ENCODE measurements at regions not wholly inside any gene's neighbourhood (a gene's known extent, or its start where the extent isn't known, plus 50 kb on each side); places are given as distances from the start of the nearest gene placed in this dataset.
"Not testable (repeated sequence)": the region's sequence is repeated elsewhere in the genome, so short reads cannot be mapped to it uniquely, and the experiment has no call there.

DNA sequence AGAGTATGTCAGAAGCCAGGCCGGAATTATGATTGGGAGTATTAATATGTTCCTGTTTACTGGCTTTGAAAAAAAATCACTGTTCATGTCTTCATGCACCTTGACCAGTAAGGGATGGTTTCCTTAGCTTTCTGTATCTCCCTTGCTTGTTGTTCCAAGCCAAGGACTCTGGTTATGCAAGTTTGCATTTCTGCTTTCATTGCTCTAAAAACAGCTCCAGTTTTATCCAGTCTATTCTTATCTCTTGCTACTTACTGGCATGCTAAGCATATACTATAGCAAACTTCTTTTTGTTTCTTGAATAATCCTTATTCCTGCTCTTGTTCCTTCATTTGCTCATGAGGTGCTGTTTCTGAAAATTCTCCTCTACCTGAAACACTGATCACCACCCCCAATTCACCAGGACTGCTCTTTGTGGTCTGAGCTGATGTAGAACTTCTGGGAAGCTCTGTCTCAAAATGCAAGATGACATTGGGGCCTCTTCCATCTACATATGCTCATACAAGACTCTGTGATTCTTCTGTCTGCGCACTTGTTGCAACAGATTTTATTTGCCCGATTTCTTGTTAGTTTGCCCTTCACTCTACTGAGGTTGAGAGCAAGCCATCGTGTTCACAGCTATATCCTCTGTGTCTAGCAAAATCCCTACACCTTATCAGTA is 173.0 kb downstream of the EBLN2 start:
- no peak for DNase-seq

DNA sequence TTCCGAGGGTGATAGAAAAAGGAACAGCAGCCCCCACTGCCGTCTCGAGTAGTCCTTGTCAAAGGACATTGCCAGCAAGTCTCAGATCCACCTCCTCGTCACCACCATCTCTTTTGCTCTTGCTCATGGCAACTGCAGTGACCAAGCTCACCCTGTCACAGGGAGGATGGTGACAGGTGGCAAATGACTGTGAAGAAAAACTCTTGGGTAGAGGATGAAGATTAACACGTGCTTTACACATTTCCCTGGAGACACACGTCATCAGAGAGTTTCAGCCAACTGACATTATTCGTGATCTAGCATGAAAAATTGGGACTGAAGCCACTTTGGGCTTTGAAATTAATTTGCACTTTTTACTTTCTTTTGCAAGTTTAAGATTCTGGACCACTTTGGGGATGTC is 174.3 kb downstream of the EBLN2 start:
- no peak for DNase-seq

DNA sequence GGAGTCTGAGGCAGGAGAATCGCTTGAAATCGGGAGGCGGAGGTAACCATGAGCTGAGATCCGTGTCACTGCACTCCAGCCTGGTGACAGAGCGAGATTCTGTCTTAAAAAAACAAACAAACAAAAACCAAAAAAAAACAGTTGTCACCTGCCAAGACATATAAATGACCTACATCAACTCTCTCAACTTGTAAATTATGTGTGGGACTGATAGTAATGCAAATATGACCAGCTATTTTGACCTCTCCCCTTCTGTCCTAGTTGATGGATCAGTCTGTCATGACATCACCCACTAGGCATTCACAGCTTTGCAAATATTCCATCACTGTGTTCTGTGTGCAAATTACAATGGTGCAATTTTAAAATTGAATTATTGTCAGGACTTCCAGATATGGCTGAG is 175.4 kb downstream of the EBLN2 start:
- no peak for DNase-seq

DNA sequence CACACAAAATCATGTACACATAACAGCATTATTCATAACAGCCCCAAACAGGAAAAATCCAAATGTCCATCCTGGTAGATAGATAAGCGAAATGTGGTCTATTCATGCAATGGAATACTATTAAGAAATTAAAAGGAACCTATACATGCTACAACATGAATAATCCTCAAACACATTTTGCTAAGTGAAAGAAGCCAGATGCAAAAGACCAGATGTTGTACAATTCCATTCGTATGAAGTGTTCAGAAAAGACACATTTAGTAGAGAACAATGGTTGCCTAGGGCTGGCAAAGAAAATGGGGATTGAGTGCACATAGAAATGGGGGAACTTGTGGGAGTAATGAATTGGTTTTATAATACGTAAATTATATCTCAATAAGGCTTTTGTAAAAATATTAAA is 182.3 kb downstream of the EBLN2 start:
- DNase-seq, result no peak

DNA sequence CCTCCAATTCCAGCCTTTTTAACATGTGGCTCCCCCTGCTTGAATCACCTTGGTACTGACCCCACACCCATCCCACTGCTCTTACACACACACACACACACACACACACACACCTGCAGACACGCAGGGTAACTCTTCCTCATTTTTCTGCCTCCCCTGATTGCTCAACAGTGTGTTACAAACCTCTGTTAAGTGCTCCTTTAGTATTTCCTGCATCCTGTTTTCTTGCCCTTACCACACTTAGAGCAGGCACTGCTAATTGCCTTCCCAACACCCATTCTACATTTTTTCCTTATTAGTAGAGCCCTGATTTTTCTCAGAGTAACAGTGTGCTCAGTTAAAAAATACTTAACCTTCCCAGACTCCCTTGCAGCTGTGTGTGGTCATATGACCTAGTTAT is 184.0 kb downstream of the EBLN2 start:
- no peak for DNase-seq

DNA sequence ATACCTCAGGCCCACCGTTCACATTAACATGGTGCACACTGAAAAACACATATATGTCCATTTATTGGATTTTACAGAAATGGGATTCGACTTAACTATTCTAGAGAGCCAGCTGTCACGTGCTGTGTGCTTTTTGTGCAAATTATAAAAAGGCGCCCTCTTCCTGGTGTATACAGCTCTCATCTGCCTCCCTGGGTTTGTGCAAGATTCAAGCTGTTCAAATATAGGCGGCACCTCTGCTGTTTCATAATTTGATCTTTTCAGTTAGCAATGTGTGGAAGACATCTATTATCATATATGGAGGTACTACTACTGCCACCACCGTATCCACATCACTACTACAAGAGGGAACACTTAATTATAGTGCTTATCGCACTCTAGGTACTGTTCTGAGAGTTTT is 187.6 kb downstream of the EBLN2 start:
- no peak for DNase-seq

DNA sequence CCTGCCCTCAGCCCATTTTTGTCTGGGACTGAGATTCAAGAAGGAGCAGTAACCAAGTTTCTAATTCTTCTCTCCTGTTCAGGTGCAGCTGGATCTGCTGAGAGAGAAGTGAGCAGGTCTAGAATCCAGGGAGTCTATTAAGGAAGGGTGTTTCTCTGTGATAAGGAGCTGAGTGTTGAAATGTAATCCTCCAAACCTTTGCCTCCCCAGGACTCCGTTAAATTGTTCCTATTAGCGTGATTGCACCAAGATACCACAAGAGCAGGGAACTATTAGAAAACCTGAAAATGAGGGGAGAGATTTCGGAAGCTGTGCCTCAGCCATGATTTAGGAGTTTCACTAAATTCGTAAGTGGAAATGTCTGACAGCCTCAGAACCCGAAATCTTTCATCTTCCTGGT is 192.6 kb downstream of the EBLN2 start:
- no peak for DNase-seq

DNA sequence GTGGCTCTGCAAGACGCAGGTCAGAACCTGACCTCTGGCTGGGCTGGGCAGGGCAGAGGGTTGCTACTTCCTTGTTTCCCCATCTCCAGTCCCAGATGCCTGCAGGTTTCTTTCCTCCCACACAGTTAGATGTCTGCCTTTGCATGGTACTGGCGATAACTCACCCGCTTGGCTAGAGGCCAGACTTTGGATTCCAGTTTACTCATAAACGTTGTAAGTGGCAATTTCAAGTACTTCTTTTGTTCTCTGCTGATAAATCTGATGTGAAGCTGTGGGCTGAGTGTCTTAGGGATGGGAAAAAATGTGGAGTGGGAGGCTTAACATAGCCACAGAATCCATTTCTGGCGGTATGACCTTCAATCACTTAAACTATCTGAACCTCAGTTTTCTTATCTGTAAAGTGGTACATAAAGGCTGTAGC is 194.2 kb downstream of the EBLN2 start:
- DNase-seq, result peak; percentile 50 to 77

DNA sequence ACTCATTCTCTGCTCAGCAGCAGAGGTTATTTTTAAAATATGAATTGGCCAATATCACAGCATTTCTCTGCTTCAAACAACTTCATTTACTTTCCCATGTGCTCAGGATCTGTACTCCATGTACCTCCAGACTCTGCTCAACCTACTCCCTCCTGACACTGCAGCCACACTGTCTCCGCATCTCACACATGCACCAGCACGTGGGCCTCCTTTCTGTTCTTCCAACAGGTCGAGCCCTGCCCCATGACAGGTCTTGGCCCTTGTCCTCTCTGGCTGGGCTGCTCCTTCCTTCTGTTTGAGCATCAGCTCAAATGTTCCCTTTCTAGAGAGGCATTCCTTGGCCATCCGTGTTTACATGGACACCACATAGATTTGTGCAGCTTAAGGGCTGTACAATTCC is 195.7 kb downstream of the EBLN2 start:
- no peak for DNase-seq

DNA sequence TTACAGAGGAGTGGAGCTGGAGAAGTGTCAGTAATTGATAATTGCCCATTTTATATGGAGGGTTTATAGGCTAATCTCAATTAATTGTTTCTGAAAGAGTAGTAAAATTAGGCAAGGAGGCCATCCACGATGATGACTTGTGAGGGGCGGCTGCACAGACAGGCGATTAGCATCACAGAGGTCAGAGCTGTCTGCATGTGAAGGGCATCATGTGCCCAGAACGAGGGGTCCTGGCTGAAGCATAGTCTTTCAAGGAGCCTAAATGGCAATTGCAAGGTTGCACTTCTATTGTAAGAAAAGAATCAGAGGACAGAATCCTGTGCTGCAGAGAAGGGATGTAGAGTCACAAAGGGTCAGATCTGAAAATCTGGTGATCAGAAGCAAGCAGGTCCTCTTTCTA is 196.6 kb downstream of the EBLN2 start:
- DNase-seq, result no peak

DNA sequence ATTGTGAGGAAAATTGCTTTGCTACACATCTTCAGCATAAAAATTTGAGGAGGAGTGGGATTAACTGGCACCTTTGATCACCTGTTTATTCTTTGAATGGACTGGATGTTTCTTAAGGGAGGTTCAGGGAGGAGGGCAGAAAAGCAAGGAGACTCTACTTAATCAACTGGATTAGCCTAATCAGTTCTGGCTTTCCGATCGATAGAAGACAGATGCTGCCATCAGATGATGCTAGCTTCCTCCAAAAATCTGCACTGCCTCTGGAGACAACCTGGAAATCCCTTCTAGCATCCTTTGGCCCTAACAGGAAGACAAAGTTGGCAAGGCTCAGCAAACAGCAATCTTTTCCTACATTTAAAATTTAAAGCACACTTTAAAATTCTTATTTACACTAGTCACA is 197.8 kb downstream of the EBLN2 start:
- DNase-seq, result no peak

DNA sequence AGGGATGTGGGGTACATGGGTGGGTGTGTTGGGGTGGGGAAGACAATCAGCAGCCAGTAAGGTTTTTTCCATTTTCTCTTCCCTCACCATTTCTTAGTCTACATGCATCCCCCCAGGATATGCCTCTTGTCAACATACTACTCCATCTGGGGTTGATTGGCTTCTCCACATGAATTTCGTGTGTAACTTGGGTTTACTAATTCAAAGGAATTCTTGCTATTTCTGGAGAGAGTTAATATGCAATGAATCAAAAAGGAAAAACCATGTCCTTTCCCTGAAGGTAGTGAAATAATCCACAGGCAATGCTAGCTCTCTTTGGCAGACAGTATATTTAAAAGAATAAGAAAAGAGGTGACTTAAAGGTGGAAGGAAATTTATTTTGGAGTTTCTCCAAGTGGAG is 198.4 kb downstream of the EBLN2 start:
- no peak for DNase-seq

DNA sequence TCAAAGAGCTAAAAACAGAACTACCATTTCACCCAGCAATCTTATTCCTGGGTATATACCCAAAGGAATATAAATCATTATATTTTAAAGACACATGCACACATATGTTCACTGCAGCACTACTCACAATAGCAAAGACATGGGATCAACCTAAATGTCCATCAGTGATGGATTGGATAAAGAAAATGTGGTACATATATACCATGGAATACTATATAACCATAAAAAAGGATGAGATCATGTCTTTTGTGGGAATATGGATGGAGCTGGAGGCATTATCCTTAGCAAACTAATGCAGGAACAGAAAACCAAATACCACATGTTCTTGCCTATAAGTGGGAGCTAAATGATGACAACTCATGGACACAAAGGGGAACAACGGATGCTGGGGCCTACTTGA is 205.1 kb downstream of the EBLN2 start:
- DNase-seq, result not testable (repeated sequence)

DNA sequence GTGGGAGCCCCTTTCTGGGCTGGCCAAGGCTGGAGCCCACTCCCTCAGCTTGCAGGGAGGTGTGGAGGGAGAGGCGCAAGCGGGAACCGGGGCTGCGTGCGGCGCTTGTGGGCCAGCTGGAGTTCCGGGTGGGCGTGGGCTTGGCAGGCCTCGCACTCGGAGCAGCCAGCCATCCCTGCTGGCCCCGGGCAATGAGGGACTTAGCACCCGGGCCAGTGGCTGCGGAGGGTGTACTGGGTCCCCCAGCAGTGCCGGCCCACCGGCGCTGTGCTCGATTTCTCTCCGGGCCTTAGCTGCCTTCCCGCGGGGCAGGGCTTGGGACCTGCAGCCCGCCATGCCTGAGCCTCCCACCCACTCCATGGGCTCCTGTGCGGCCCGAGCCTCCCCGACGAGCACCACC is 207.7 kb downstream of the EBLN2 start:
- DNase-seq, result not testable (repeated sequence)

DNA sequence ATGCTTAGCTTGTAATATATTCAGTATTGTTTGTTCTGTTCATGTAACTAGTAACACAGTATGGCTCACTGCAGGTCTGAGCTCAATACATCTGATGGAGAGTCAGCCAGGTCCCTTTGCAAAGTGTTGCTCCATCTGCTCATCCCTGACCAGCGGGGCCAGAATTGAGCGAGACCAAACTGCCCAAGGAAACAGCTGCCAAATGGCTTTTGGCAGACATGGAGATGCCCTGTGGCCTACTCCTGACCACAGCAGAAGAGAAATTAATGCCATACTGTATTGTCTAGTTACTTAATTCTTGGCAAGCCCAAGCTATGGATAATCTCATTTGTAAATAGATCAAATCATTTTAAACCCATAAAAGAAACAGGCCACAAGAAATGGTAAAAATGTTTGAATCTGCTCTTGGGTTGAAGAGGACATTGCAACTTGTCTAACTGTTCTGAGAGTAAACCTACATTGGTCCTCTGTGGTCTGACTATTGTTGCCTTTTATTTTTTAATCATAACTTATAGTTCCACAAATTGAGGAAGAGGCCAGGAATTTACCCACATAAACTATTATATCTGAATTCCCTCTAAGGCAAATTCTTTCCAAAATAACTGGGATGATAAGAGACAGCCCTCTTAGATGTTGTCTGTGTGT is 209.5 kb downstream of the EBLN2 start:
- DNase-seq, result no peak

DNA sequence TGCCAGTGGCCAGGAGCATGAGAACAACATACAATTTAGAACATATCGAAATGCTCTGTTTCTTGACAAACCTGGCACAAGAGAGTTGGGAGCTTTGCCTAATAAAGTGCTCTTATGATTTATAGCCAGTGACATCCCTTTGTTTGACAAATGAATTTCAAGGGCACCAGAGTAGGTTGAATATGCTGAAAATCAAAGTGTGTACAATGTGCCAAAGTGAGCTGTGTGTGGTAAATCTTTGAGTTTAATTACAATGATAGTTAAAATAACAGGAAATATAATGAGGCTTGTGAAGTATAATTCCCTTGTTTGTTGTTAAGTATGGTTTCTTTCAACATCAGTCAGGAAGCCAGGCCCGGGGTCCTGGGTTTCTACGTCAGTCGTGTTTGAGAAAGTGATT is 211.9 kb downstream of the EBLN2 start:
- DNase-seq, result no peak

DNA sequence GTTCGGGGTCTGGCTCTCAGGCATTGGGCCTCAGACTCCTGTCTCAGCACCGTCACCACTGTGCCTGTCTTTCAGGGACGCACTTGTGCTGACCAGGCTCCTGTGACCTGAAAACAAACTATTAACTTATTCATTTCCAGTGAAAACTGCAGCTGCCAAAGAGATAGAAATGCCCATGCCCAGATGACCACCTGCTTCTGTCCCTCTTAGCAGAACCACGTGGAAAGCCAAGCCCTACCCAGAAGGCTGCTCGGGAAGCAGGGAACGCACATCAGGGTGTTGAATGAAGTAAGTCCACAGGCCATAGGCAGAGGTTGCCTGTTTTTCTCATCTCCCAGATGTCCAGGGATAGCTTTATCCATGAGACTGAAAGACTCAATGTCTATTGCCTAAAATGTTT is 219.3 kb downstream of the EBLN2 start:
- no peak for DNase-seq

DNA sequence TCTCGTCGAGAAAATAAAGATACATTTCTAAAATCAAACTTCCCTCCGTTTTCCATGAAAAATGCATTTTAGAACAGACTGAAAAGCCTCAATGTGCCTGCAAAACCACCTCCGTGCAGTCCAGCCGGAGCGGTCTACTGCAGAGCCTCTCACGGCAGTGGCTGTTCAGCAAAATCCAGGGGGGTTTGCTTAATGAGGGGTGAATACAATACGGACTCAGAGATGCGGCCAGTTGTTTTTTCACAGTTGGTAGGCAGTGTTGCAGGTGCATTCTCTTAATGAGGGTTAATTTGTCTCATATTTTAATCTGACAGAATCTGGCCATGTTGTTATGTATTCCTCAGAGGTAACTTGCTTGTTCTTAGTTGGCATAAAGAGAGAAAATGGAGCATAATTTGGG is 223.0 kb downstream of the EBLN2 start:
- DNase-seq, result no peak

DNA sequence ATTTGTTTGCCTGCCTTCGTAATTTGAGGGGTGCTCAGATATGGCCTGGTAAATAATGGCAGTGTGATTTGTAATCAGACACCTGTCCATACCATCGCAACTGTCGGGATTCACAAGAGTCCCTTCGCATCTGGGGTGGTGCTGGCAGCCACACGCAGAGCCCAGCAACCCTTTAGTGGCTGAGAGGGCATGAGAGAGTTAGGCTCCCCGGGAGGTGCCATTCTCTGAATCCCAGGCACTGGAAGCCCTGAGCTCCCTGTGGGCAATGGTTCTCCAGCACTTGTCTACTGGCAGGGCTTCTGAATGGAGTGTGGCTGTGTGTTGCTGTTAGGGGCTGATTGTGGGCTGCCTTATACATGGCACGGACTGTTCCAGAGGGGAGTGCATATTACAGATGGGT is 230.1 kb downstream of the EBLN2 start:
- DNase-seq, result no peak

DNA sequence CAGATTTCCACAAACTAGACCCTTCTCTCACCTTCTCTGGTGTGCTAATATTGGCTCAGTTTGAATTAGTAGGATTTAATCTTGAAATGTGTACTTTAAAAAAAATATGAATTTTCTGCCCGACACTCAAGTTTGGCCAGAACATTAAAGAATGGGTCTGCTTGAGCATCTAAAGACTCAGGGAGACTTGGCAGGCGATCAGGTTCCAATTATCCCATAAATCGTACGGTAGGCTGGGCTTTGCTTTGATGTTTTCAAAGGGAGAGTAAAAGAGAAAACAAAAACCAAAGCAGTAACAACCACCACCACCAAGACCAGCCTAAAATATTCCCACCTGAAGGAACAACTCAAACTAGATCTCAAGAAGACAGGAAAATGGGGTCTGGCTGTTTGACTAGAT is 230.8 kb downstream of the EBLN2 start:
- no peak for DNase-seq

DNA sequence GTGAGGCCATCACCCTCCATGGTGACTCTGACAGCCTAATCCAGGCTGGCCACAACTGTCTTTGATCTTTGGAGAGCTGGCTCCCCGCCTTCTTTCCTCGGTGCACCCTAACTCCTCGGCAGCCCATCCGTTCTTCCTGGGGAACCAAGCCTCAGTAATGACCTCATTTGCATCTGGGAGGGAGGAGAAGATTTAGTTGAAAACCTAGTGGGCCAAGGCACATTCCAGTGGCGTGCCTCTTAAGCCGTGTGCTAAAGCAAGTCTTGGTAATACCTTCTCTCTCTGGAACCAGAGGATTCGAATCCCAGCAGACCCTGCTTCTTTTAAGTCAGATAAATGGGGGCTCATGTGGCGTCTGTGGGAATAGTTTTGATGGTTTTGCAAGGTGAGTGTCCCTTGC is 233.1 kb downstream of the EBLN2 start:
- no peak for DNase-seq

DNA sequence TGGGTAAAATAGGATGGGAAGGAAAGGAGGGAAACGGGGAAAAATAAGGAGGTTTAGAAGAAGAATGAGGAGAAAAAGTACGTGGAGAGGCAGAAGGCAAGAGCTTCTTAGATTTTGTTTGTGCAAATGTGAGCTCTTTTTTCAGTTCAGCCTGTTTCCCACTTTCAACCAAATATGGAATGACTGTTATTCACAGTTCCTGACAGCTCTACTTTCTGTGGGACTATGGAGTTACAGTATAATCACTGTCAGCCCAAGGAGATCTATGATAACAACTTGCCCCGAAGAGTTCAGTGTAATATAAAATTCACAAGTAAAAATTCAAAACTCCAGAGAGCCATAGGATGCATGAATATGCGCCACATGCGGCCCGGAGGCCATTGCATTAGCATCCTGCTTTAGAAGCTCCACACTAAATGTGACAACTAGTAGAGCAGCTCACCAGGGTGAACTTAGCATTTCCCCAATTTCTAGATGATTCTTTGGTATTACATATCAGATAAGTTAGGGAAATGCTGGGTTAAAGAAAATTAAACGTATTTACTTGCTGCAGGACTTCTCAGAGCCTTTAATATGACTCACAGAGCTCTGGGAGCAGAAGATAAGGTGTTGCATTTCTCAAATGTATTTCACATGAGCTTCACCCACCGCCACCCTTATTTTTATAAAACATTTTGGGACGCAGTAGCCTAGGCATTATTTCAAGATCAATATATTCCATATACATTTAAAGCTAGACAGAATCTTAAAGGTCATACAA is 234.6 kb downstream of the EBLN2 start:
- DNase-seq, result no peak

DNA sequence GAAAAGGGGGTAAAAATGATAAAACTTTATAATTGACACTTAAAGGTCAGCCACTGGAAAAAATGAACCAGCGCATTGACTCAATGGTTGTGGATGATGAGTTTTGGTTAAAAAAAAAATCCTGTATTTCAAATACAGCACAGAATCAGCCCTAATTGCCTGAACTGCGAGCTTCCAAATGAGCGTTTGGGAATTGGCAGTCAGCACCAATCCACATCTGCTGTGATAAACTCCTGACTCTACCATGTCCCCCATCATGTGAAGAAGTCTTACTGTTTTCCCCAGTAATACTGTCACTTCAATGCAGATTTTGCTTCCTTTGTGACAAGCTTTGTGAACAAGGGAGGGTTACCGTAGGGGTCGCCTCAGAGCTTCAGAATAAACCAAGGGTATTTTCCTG is 235.4 kb downstream of the EBLN2 start:
- DNase-seq, result no peak

All from NCI-H187 (cell line).